Activated CD8-positive, alpha-beta memory T cell treated with anti-CD3 and anti-CD28 coated beads for 24 hours (primary cell): ENCODE measurements at regions not wholly inside any gene's neighbourhood (a gene's known extent, or its start where the extent isn't known, plus 50 kb on each side); places are given as distances from the start of the nearest gene placed in this dataset.

ENCODE experiments used
- DNase-seq: peaks from one replicate; pipeline ENCODE4 v3.0.0-alpha.2; 2020

- no peak for DNase-seq
Measured at GRCh38 chr10:63710703-63711102, 189.5 kb downstream of the REEP3 start.

- DNase-seq = no peak
Measured at GRCh38 chr10:63711361-63711760, 190.2 kb downstream of the REEP3 start.

- no peak for DNase-seq
Measured at GRCh38 chr10:63711867-63712716, 190.9 kb downstream of the REEP3 start.

- DNase-seq = no peak
Measured at GRCh38 chr10:63712717-63713115, 191.5 kb downstream of the REEP3 start.

GRCh38 chr10:63713191-63714144 is 192.3 kb downstream of the REEP3 start:
- DNase-seq = no peak

- no peak for DNase-seq
Measured at GRCh38 chr10:63716016-63716580, 194.9 kb downstream of the REEP3 start.

- DNase-seq = no peak
Measured at GRCh38 chr10:63717027-63717715, 196.0 kb downstream of the REEP3 start.

- no peak for DNase-seq
Measured at GRCh38 chr10:63718006-63718405, 196.8 kb downstream of the REEP3 start.

- no peak for DNase-seq
Measured at GRCh38 chr10:63718421-63718820, 197.2 kb downstream of the REEP3 start.

GRCh38 chr10:63719226-63719856 is 198.1 kb downstream of the REEP3 start:
- no peak for DNase-seq

GRCh38 chr10:63720072-63720537 is 198.9 kb downstream of the REEP3 start:
- no peak for DNase-seq

- DNase-seq = no peak
Measured at GRCh38 chr10:63720676-63721075, 199.5 kb downstream of the REEP3 start.

- DNase-seq = no peak
Measured at GRCh38 chr10:63722537-63722936, 201.3 kb downstream of the REEP3 start.

- DNase-seq = no peak
Measured at GRCh38 chr10:63723320-63723719, 202.1 kb downstream of the REEP3 start.

- DNase-seq = no peak
Measured at GRCh38 chr10:63723741-63724140, 202.5 kb downstream of the REEP3 start.

GRCh38 chr10:63724922-63725321 is 203.7 kb downstream of the REEP3 start:
- DNase-seq = no peak

GRCh38 chr10:63726867-63727266 is 205.7 kb downstream of the REEP3 start:
- no peak for DNase-seq

- DNase-seq = no peak
Measured at GRCh38 chr10:63727636-63728035, 206.4 kb downstream of the REEP3 start.

GRCh38 chr10:63735305-63735704 is 214.1 kb downstream of the REEP3 start:
- DNase-seq = no peak

- no peak for DNase-seq
Measured at GRCh38 chr10:63738410-63738809, 217.2 kb downstream of the REEP3 start.

- DNase-seq = no peak
Measured at GRCh38 chr10:63744060-63744941, 223.1 kb downstream of the REEP3 start.
